WTC11 (cell line): ENCODE measurements at regions not wholly inside any gene's neighbourhood (a gene's known extent, or its start where the extent isn't known, plus 50 kb on each side); places are given as distances from the start of the nearest gene placed in this dataset.
"Not testable (repeated sequence)": the region's sequence is repeated elsewhere in the genome, so short reads cannot be mapped to it uniquely, and the experiment has no call there.

ENCODE experiments used
- ATAC-seq: fragments of 200-7000 bp; cut with Tn5 transposase; 2 replicates; pipeline ENCODE4 v1.10.0; 2021; ENCODE audit warnings: mild to moderate bottlenecking, moderate library complexity
- CTCF ChIA-PET: fragments of 300-600 bp; sonication (Branson Sonifier 250); formaldehyde crosslinking; loops from one replicate; lab custom pipeline; 2021; ENCODE audit warnings: antibody characterized with exemption; lab: Charles Lee
- POLR2A ChIA-PET: fragments of 350-600 bp; sonication (Branson Sonifier 250); formaldehyde crosslinking; loops from one replicate; lab custom pipeline; 2021; ENCODE audit warnings: antibody characterized with exemption; lab: Charles Lee
- DNase-seq: peaks from one replicate; pipeline ENCODE4 v3.0.0; 2021; ENCODE audit warnings: low spot score
- H3K27ac Mint-ChIP-seq: 2 replicates; pipeline ENCODE4 v1.8.0; 2021; ENCODE audit warnings: mixed read lengths
- H3K27me3 Mint-ChIP-seq: 2 replicates; pipeline ENCODE4 v1.8.0; 2021; ENCODE audit warnings: low read depth, mild to moderate bottlenecking, moderate library complexity, mixed read lengths
- H3K36me3 Mint-ChIP-seq: 2 replicates; pipeline ENCODE4 v1.8.0; 2021; ENCODE audit warnings: mixed read lengths
- H3K4me1 Mint-ChIP-seq: 2 replicates; pipeline ENCODE4 v1.8.0; 2022; ENCODE audit warnings: mixed read lengths
- H3K4me3 Mint-ChIP-seq: 2 replicates; pipeline ENCODE4 v1.8.0; 2021; ENCODE audit warnings: mild to moderate bottlenecking, moderate library complexity, mixed read lengths
- H3K9me3 Mint-ChIP-seq: 2 replicates; pipeline ENCODE4 v1.8.0; 2021; ENCODE audit warnings: mixed read lengths
- CBFB ChIP-seq: sonication (generic); formaldehyde crosslinking; IDR thresholded peaks from 2 replicates; pipeline ENCODE4 v1.8.1; 2022; ENCODE audit warnings: mild to moderate bottlenecking, low read depth, missing genetic modification reagents
- FOXJ3 ChIP-seq: sonication (generic); formaldehyde crosslinking; IDR thresholded peaks from 2 replicates; pipeline ENCODE4 v1.9.0; 2021; ENCODE audit warnings: missing genetic modification reagents, mild to moderate bottlenecking, borderline replicate concordance
- FOXP1 ChIP-seq: sonication (generic); formaldehyde crosslinking; IDR thresholded peaks from 2 replicates; pipeline ENCODE4 v1.8.0; 2022; ENCODE audit warnings: missing genetic modification reagents, mild to moderate bottlenecking, moderate library complexity, borderline replicate concordance
- IRF2 ChIP-seq: sonication (generic); formaldehyde crosslinking; IDR thresholded peaks from 2 replicates; pipeline ENCODE4 v1.8.0; 2022; ENCODE audit warnings: low read depth, missing genetic modification reagents, borderline replicate concordance
- MYBL2 ChIP-seq: sonication (generic); formaldehyde crosslinking; IDR thresholded peaks from 2 replicates; pipeline ENCODE4 v1.8.1; 2023; ENCODE audit warnings: mild to moderate bottlenecking, moderate library complexity, missing genetic modification reagents
- NFE2L1 ChIP-seq: sonication (generic); formaldehyde crosslinking; IDR thresholded peaks from 2 replicates; pipeline ENCODE4 v1.8.1; 2023; ENCODE audit warnings: missing genetic modification reagents
- PRRX2 ChIP-seq: fragments of 250-450 bp; sonication (Bioruptor Pico); IDR thresholded peaks from 2 replicates; pipeline ENCODE4 v1.8.0; 2021; ENCODE audit warnings: mild to moderate bottlenecking
- SMAD3 ChIP-seq: sonication (generic); formaldehyde crosslinking; IDR thresholded peaks from 2 replicates; pipeline ENCODE4 v1.8.0; 2022; ENCODE audit warnings: missing genetic modification reagents, mild to moderate bottlenecking, borderline replicate concordance
- SMAD4 ChIP-seq: sonication (generic); formaldehyde crosslinking; IDR thresholded peaks from 2 replicates; pipeline ENCODE4 v1.8.0; 2022; ENCODE audit warnings: mild to moderate bottlenecking, missing genetic modification reagents
- SP1 ChIP-seq: sonication (generic); formaldehyde crosslinking; conservative IDR thresholded peaks from 2 replicates; pipeline ENCODE4 v1.8.1; 2022; ENCODE audit warnings: missing genetic modification reagents
- ZNF219 ChIP-seq: sonication (generic); formaldehyde crosslinking; IDR thresholded peaks from 2 replicates; pipeline ENCODE4 v1.8.0; 2023; ENCODE audit warnings: missing genetic modification reagents, mild to moderate bottlenecking, borderline replicate concordance
- ZNF263 ChIP-seq: sonication (generic); formaldehyde crosslinking; IDR thresholded peaks from 2 replicates; pipeline ENCODE4 v1.8.1; 2022; ENCODE audit warnings: low read depth, mild to moderate bottlenecking, moderate library complexity, missing genetic modification reagents
- ZNF317 ChIP-seq: sonication (generic); formaldehyde crosslinking; IDR thresholded peaks from 2 replicates; pipeline ENCODE4 v1.8.1; 2023; ENCODE audit warnings: low read depth, mild to moderate bottlenecking, moderate library complexity, missing genetic modification reagents, borderline replicate concordance
- ZNF396 ChIP-seq: fragments of 250-450 bp; sonication (Bioruptor Pico); IDR thresholded peaks from 2 replicates; pipeline ENCODE4 v1.8.0; 2021; ENCODE audit warnings: mild to moderate bottlenecking, moderate library complexity, borderline replicate concordance
- TF ChIP-seq, protein P1 (sequence below): sonication (generic); formaldehyde crosslinking; IDR thresholded peaks from 2 replicates; pipeline ENCODE4 v1.8.0; 2023; ENCODE audit warnings: missing genetic modification reagents
- TF ChIP-seq, protein P2 (sequence below): fragments of 250-450 bp; sonication (Bioruptor Pico); IDR thresholded peaks from 2 replicates; pipeline ENCODE4 v1.9.0; 2021; ENCODE audit warnings: moderate library complexity, mild to moderate bottlenecking, inconsistent platforms, borderline replicate concordance
- TF ChIP-seq, protein P3 (sequence below): sonication (generic); formaldehyde crosslinking; IDR thresholded peaks from 2 replicates; pipeline ENCODE4 v1.8.0; 2022; ENCODE audit warnings: mild to moderate bottlenecking, missing genetic modification reagents
- TF ChIP-seq, protein P4 (sequence below): sonication (generic); formaldehyde crosslinking; IDR thresholded peaks from 2 replicates; pipeline ENCODE4 v1.8.1; 2022; ENCODE audit warnings: low read depth, mild to moderate bottlenecking, moderate library complexity, missing genetic modification reagents, borderline replicate concordance
- TF ChIP-seq, protein P5 (sequence below): sonication (generic); formaldehyde crosslinking; conservative IDR thresholded peaks from 2 replicates; pipeline ENCODE4 v1.8.1; 2023; ENCODE audit warnings: mild to moderate bottlenecking, low read depth, missing genetic modification reagents, moderate library complexity

DNA sequence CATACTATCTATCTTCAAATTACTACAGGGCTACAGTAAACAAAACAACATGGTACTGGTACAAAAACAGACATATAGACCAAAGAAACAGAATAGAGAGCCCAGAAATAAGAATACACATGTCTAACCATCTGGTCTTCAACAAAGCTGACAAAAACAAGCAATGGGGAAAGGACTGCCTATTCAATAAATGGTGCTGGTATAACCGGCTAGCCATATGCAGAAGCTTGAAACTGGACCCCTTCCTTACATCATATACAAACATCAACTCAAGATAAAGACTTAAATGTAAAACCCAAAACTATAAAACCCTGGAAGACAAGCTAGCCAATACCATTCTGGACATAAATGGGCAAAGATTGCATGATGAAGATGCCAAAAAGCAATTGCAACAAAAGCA lies 1143.7 kb downstream of the DNAJB9 start:
- Mint-ChIP-seq H3K27me3 (no peaks in the 10 kb centered on the region), H3K27ac (no peak overlapping the region), H3K4me3 (no peak overlapping the region), H3K4me1 (no peaks in the 10 kb centered on the region), H3K9me3 (peaks cover 6% of the 10 kb centered on the region; the same call in 1 of the 2 replicates), H3K36me3 (peaks cover 3% of the 10 kb centered on the region; the same call in 1 of the 2 replicates)
- ChIA-PET CTCF (no interaction called here), POLR2A (no interaction called here)
- TF ChIP-seq, protein P1, sequence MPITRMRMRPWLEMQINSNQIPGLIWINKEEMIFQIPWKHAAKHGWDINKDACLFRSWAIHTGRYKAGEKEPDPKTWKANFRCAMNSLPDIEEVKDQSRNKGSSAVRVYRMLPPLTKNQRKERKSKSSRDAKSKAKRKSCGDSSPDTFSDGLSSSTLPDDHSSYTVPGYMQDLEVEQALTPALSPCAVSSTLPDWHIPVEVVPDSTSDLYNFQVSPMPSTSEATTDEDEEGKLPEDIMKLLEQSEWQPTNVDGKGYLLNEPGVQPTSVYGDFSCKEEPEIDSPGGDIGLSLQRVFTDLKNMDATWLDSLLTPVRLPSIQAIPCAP, result no peak
- TF ChIP-seq, protein P2, sequence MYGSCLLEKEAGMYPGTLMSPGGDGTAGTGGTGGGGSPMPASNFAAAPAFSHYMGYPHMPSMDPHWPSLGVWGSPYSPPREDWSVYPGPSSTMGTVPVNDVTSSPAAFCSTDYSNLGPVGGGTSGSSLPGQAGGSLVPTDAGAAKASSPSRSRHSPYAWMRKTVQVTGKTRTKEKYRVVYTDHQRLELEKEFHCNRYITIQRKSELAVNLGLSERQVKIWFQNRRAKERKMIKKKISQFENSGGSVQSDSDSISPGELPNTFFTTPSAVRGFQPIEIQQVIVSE (CRISPR knock-in tag), result no peak
- TF ChIP-seq, protein P3, sequence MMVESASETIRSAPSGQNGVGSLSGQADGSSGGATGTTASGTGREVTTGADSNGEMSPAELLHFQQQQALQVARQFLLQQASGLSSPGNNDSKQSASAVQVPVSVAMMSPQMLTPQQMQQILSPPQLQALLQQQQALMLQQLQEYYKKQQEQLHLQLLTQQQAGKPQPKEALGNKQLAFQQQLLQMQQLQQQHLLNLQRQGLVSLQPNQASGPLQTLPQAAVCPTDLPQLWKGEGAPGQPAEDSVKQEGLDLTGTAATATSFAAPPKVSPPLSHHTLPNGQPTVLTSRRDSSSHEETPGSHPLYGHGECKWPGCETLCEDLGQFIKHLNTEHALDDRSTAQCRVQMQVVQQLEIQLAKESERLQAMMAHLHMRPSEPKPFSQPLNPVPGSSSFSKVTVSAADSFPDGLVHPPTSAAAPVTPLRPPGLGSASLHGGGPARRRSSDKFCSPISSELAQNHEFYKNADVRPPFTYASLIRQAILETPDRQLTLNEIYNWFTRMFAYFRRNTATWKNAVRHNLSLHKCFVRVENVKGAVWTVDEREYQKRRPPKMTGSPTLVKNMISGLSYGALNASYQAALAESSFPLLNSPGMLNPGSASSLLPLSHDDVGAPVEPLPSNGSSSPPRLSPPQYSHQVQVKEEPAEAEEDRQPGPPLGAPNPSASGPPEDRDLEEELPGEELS (CRISPR knock-in tag), result no peak
- DNase-seq, result no peak
- ATAC-seq, result no peak

DNA sequence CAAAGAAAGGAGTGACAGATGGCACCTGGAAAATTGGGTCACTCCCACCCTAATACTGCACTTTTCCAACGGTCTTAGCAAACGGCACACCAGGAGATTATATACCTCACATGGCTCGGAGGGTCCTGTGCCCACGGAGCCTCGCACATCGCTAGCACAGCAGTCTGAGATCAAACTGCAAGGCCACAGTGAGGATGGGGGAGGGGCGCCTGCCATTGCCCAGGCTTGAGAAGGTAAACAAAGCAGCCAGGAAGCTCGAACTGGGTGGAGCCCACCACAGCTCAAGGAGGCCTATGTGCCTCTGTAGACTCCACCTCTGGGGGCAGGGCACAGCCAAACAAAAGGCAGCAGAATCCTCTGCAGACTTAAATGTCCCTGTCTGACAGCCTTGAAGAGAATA lies 1149.7 kb downstream of the DNAJB9 start:
- H3K4me3 Mint-ChIP-seq, H3K27ac Mint-ChIP-seq, POLR2A ChIA-PET, H3K27me3 Mint-ChIP-seq, ATAC-seq, CTCF ChIA-PET, DNase-seq, H3K4me1 Mint-ChIP-seq: not testable (repeated sequence)
- Mint-ChIP-seq H3K9me3 (peaks cover 53% of the 10 kb centered on the region), H3K36me3 (peaks cover 55% of the 10 kb centered on the region)

DNA sequence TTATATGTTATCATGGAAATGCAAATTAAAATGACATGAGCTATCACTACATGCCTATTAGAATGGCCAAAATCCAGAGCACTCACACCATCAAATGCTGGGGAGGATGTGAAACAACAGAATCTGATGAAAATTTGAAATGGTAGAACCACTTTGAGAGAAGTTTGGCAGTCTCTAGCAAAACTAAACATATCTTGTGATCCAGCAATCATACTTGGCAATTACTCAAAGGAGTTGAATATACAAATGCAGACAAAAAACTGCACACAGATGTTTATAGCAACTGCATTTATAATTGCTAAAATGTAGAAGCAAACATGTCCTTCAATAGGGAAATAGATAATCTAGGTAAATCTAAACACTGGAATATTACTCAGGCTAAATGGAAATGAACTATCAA lies 1164.9 kb downstream of the DNAJB9 start:
- TF ChIP-seq ZNF263, result no peak
- TF ChIP-seq CBFB (CRISPR knock-in tag), result no peak
- no peak for TF ChIP-seq IRF2 (CRISPR knock-in tag)
- TF ChIP-seq, protein P4, sequence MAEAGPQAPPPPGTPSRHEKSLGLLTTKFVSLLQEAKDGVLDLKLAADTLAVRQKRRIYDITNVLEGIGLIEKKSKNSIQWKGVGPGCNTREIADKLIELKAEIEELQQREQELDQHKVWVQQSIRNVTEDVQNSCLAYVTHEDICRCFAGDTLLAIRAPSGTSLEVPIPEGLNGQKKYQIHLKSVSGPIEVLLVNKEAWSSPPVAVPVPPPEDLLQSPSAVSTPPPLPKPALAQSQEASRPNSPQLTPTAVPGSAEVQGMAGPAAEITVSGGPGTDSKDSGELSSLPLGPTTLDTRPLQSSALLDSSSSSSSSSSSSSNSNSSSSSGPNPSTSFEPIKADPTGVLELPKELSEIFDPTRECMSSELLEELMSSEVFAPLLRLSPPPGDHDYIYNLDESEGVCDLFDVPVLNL (CRISPR knock-in tag), result no peak
- TF ChIP-seq SP1 (CRISPR knock-in tag), result no peak
- TF ChIP-seq PRRX2 (CRISPR knock-in tag), result no peak
- no peak for TF ChIP-seq SMAD3 (CRISPR knock-in tag)
- TF ChIP-seq, protein P5, sequence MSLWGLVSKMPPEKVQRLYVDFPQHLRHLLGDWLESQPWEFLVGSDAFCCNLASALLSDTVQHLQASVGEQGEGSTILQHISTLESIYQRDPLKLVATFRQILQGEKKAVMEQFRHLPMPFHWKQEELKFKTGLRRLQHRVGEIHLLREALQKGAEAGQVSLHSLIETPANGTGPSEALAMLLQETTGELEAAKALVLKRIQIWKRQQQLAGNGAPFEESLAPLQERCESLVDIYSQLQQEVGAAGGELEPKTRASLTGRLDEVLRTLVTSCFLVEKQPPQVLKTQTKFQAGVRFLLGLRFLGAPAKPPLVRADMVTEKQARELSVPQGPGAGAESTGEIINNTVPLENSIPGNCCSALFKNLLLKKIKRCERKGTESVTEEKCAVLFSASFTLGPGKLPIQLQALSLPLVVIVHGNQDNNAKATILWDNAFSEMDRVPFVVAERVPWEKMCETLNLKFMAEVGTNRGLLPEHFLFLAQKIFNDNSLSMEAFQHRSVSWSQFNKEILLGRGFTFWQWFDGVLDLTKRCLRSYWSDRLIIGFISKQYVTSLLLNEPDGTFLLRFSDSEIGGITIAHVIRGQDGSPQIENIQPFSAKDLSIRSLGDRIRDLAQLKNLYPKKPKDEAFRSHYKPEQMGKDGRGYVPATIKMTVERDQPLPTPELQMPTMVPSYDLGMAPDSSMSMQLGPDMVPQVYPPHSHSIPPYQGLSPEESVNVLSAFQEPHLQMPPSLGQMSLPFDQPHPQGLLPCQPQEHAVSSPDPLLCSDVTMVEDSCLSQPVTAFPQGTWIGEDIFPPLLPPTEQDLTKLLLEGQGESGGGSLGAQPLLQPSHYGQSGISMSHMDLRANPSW (CRISPR knock-in tag), result no peak
- TF ChIP-seq SMAD4 (CRISPR knock-in tag), result no peak
- no peak for TF ChIP-seq MYBL2
- TF ChIP-seq ZNF317 (CRISPR knock-in tag), result no peak
- TF ChIP-seq NFE2L1 (CRISPR knock-in tag), result no peak
- no peak for TF ChIP-seq ZNF396 (CRISPR knock-in tag)
- TF ChIP-seq ZNF219 (CRISPR knock-in tag), result no peak
- no peak for TF ChIP-seq FOXJ3 (CRISPR knock-in tag)
- TF ChIP-seq, protein P2 (CRISPR knock-in tag), result no peak
- no peak for TF ChIP-seq FOXP1
- Mint-ChIP-seq H3K36me3 (peaks cover 15% of the 10 kb centered on the region), H3K27me3 (no peaks in the 10 kb centered on the region), H3K9me3 (peaks cover 31% of the 10 kb centered on the region), H3K27ac (no peak overlapping the region), H3K4me1 (no peaks in the 10 kb centered on the region), H3K4me3 (no peak overlapping the region)
- no peak for ATAC-seq
- CTCF ChIA-PET, result no interaction called here
- DNase-seq, result no peak
- POLR2A ChIA-PET, result no interaction called here
